Stimulated activated CD8-positive, alpha-beta memory T cell treated with anti-CD3 and anti-CD28 coated beads, Interleukin-15, amount 100 ng/mL, for 1 hour (primary cell): ENCODE measurements at regions not wholly inside any gene's neighbourhood (a gene's known extent, or its start where the extent isn't known, plus 50 kb on each side); places are given as distances from the start of the nearest gene placed in this dataset.
A peak's percentile ranks its signal among the peaks of the same experiment; 100 is the strongest.

ENCODE experiments used
- DNase-seq: peaks from one replicate; pipeline ENCODE4 v3.0.0-alpha.2; 2020; ENCODE audit warnings: low read depth

- DNase-seq: no peak
Measured at GRCh38 chr11:27193434-27194225, 153.0 kb downstream of the BBOX1 start.

DNA sequence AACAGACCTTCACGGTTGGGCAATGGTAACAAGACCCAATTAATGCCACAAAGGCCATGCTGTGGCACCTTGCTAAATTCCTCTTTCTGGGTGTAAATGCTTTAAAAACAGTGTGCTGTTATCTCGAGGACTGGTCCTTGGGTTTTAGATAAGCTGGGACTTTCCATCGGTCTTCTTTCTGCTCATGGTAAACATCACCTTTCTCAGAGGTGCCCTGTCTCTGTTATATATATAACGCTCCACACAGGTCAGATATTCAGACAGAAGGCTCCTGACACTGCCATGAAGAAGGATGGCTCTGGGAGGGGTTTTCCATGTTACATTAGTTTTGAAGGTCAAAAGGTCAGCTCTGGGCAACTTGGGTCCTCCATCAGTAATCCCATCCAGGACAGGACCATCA, 151.6 kb downstream of the BBOX1 start:
- DNase-seq: no peak

- no peak for DNase-seq
Measured at GRCh38 chr11:27191639-27192038, 151.0 kb downstream of the BBOX1 start.

DNA sequence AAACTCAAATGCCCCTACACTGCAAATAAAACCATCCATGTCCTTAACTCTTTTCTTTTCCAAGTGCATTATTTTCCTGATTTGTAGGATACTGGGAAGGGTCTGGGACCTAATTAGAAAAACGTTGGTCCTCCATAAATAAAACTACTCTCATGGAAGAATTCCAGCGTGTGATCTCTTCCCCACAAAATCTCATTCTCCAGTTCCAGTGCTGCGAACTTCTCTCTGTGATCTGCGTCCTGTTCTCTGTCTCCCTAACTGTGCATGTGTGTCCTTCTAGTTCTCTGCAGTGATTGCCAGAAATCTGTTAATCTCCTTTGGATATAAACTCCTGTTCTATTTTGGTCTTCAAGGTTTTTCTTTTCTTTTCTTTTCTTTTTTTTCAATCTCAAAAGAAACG, 148.1 kb downstream of the BBOX1 start:
- DNase-seq: no peak

DNA sequence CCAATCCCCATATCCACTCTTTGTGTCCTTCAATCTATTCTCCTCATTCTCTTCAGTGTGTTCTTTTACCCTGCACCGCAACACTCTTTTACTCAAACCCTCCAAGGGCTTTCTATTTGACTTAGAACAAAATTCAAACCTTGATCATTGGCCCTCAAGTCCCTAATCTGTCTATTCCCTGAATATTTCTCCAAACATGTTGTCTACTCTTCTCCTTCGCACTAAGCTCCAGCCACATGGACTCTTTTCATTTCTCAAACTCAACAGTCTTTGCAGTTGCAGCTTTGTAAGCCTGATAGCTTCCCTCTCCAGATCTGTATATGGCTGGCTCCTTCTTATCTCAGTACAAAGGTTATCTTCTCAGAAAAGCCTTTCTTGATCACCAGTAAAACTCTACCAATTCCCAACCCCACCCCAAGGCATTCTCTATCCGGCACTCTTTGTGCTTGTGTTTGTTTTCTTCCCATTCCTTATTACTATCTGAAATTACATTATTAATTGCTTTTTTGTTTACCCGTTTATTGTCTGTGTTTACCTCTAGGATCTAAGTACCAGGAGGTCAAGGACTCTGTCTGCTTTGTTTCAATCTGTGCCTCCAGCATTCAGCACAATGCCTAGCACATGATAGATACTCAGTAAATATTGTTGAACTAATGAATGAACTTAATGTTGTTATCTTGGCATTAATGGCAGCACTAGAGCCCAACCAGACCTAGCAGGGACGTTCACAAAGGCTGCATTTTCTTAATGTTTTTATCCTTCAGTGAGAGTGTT, 147.4 kb downstream of the BBOX1 start:
- DNase-seq: no peak

DNA sequence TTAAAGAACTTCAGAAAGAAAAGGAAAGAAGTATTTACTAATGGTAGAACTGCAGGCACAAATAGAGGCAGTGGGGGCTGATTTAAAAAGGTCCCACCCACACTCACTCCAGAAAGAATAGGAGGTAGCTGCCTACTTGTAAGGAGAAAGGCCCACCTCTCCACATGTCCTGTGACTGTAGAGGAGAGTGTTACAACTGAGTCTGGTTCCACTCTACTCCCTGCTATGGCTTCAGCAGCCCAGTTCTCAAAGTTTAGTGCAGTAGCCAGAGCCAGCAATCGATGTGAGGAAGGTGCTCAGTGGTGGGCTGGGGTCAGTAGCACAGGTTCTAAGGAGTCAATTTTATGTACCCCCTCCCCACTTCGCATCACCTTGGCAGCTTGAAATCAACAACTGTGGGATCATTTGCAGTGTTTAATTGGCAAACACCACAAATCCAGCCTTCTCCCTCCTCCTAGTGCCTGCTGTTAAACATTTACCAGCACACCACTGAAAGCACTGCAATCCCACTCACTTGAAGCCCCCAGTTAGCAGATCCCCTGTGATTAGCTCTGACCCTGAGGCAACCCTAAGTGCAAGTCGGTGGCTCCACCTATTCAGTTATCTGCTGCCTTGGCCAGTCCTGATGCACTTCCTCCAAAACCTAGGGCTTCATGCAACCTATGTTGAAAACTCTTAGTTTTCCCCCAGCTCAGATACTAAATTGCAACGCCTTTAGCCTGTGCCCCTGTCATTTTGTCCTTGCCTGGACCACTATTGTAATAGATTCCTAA, 146.6 kb downstream of the BBOX1 start:
- no peak for DNase-seq

DNA sequence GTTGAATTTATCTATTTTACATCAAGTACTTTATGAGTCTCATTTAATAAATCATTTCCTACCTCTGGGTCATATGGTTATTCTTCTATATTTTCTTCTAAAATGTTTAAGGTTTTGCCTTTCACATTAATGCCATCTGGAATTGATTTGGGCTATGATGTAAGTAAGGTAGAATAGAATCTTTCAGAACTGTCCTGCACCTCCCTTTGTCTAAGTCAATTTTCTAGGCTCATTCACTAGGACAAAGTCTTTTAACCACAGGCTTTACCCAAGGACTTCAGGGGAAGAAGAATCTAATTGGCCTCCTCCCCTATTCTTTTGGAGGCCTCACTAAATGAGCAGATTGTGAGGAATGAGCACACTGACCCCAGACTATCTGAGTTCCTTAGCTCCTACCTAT, 146.0 kb downstream of the BBOX1 start:
- DNase-seq: no peak

DNA sequence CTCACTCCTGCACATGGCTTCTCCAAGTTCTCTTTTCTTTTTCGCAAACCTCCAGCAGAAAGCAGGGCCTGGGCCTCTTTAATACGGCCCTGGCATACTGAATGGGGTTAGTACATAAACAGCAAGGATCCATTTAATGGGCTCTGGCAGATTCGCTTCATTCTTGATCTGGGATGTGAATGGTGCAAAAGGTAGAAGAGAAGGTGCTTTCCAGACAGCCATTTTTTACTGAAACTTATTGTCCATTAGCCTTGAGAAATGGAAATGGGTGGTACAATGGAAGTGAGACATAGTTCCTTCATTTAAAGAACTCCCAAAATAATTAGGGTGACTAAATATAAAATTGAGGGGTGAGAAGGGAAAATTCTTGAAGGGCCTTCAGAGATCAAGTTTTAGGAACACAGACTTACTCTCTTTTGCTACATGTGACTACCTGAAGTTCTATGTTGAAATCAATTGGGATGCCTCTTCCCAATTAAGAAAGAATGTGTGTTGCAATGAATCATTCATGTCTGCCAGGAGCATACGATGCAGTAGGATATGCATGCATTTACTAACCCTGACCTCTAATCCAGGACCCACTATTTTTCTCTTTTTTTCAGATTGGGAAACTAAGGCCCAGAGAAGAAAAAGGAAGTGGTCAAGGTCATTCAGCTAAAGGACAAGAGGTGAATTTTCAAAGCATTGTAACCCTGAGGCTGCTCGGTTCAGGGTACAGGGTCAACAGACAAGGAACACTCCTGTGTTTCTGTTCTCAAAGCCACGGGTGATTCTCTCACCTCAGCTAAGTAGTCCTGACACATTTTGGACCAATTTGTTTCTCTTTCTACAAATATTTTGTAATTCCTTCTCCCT, 144.1 kb downstream of the BBOX1 start:
- no peak for DNase-seq

- DNase-seq: peak; percentile 12
Measured at GRCh38 chr11:27183672-27184457, 143.2 kb downstream of the BBOX1 start.

GRCh38 chr11:27179334-27179733, 138.7 kb downstream of the BBOX1 start:
- DNase-seq: no peak

GRCh38 chr11:27178859-27179258, 138.2 kb downstream of the BBOX1 start:
- no peak for DNase-seq
